Keratinocyte (primary cell): ENCODE measurements at regions not wholly inside any gene's neighbourhood (a gene's known extent, or its start where the extent isn't known, plus 50 kb on each side); places are given as distances from the start of the nearest gene placed in this dataset.

Experiments used
- DNase-seq: peaks from one replicate; pipeline ENCODE4 v3.0.0-alpha.2; 2011; ENCODE audit warnings: low read depth, missing footprints, low spot score
- FAIRE-seq: peaks from 2 replicates; lab custom pipeline; 2011; peaks lifted over from hg19 to GRCh38; lab: Jason Lieb, UNC
- H2AFZ ChIP-seq: 2 replicates; pipeline ENCODE4 v1.6.0; 2012; ENCODE audit warnings: low read length, control low read depth, inconsistent platforms; ENCODE audit not compliant: control insufficient read depth
- H3K27ac ChIP-seq: 2 replicates; pipeline ENCODE4 v1.5.1; 2011; ENCODE audit warnings: low read length; ENCODE audit not compliant: control insufficient read depth, insufficient read depth
- H3K27me3 ChIP-seq: 3 replicates; pipeline ENCODE4 v1.6.0; 2011; ENCODE audit warnings: low read length; ENCODE audit not compliant: control insufficient read depth, insufficient read depth; ENCODE audit errors: extremely low read depth
- H3K36me3 ChIP-seq, 2 experiments: 2 replicates in 1 of 2; 3 replicates in 1 of 2; pipeline ENCODE4 v1.5.1; 2011; ENCODE audit warnings: low read length in 2 of 2, mild to moderate bottlenecking in 1 of 2; ENCODE audit not compliant: control insufficient read depth in 2 of 2, insufficient read depth in 2 of 2; ENCODE audit errors: extremely low read depth in 1 of 2
- H3K4me1 ChIP-seq: 3 replicates; pipeline ENCODE4 v1.5.1; 2011; ENCODE audit warnings: low read length; ENCODE audit not compliant: control insufficient read depth, insufficient read depth; ENCODE audit errors: extremely low read depth
- H3K4me2 ChIP-seq: 3 replicates; pipeline ENCODE4 v1.6.0; 2011; ENCODE audit warnings: low read depth, low read length; ENCODE audit not compliant: control insufficient read depth, insufficient read depth; ENCODE audit errors: extremely low read depth
- H3K4me3 ChIP-seq, 3 experiments: fragments of 200-600 bp in 1 of 3; sonication (generic) in 1 of 3; 2 replicates in 2 of 3; 3 replicates in 1 of 3; pipeline ENCODE4 v1.5.1; 2011 to 2016; ENCODE audit warnings: low read length in 3 of 3, mild to moderate bottlenecking in 3 of 3, control low read depth in 2 of 3, inconsistent platforms in 1 of 3, low read depth in 1 of 3, mixed read lengths in 1 of 3, mixed run types in 1 of 3, moderate library complexity in 1 of 3; ENCODE audit not compliant: control insufficient read depth in 2 of 3, insufficient read depth in 2 of 3; ENCODE audit errors: extremely low read depth in 1 of 3
- H3K79me2 ChIP-seq: 2 replicates; pipeline ENCODE4 v1.6.0; 2012; ENCODE audit warnings: low read length; ENCODE audit not compliant: control insufficient read depth, insufficient read depth
- H3K9ac ChIP-seq: 3 replicates; pipeline ENCODE4 v1.6.0; 2011; ENCODE audit warnings: low read length; ENCODE audit not compliant: control insufficient read depth, insufficient read depth; ENCODE audit errors: extremely low read depth
- H3K9me1 ChIP-seq: 3 replicates; pipeline ENCODE4 v1.6.0; 2011; ENCODE audit warnings: low read length; ENCODE audit not compliant: control insufficient read depth, insufficient read depth; ENCODE audit errors: extremely low read depth
- H3K9me3 ChIP-seq: 2 replicates; pipeline ENCODE4 v1.5.1; 2012; ENCODE audit warnings: low read depth, low read length; ENCODE audit not compliant: control insufficient read depth
- H4K20me1 ChIP-seq: 3 replicates; pipeline ENCODE4 v1.6.0; 2011; ENCODE audit warnings: low read length; ENCODE audit not compliant: control insufficient read depth, insufficient read depth; ENCODE audit errors: extremely low read depth
- EZH2 ChIP-seq: IDR thresholded peaks from one replicate; pipeline ENCODE4 v1.6.1; 2012; ENCODE audit warnings: inconsistent platforms, mild to moderate bottlenecking, low read length, moderate library complexity
- dilution Hi-C: fragments of 300-500 bp; cut with MboI; formaldehyde crosslinking; loops from one replicate; pipeline ENCODE4 v1.7.0; 2020; ENCODE audit warnings: low sequenced_read_pairs; ENCODE audit not compliant: extremely low pct_ligation_motif_present
- TF ChIP-seq, protein P1 (sequence below), 3 experiments: IDR thresholded peaks in 1 of 3; conservative IDR thresholded peaks in 1 of 3; optimal IDR thresholded peaks in 1 of 3; 2 replicates in 2 of 3; 3 replicates in 1 of 3; pipeline versions ENCODE3 to v1.5.1; 2011; ENCODE audit warnings: low read length in 3 of 3, mild to moderate bottlenecking in 3 of 3, moderate library complexity in 2 of 3, control low read depth in 1 of 3, inconsistent platforms in 1 of 3; ENCODE audit not compliant: insufficient read depth in 2 of 3; ENCODE audit errors: extremely low read depth in 1 of 3

DNA sequence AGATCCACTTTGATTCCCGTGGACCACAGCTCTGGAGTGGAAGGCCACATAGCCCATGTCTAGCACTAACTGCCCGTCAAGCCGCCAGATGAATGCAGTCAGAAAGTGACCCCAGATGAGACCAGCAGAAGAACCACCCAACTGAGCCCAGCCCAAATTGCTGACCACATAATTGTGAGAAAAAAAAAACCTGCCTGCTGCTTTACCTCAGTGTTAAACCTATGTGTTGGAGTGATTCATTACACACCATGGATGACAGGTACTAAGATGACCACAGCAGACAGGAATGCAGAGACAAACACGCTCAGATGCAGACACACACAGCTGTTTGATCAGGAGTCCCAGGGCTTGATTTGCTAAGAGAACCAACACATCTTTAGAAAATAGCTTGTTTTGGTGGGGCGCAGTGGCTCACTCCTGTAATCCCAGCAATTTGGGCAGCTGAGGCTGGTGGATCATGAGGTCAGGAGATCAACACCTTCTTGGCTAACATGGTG is 168.1 kb upstream of the PPP2R2D start:
- no peak overlapping the region for H3K4me3 ChIP-seq
- no peak for TF ChIP-seq EZH2
- TF ChIP-seq, protein P1, sequence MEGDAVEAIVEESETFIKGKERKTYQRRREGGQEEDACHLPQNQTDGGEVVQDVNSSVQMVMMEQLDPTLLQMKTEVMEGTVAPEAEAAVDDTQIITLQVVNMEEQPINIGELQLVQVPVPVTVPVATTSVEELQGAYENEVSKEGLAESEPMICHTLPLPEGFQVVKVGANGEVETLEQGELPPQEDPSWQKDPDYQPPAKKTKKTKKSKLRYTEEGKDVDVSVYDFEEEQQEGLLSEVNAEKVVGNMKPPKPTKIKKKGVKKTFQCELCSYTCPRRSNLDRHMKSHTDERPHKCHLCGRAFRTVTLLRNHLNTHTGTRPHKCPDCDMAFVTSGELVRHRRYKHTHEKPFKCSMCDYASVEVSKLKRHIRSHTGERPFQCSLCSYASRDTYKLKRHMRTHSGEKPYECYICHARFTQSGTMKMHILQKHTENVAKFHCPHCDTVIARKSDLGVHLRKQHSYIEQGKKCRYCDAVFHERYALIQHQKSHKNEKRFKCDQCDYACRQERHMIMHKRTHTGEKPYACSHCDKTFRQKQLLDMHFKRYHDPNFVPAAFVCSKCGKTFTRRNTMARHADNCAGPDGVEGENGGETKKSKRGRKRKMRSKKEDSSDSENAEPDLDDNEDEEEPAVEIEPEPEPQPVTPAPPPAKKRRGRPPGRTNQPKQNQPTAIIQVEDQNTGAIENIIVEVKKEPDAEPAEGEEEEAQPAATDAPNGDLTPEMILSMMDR (optimal IDR thresholded peaks at IDR 0.05 in 1 of 3, IDR thresholded peaks at IDR 0.05 in 1 of 3, conservative IDR thresholded peaks at IDR 0.05 in 1 of 3; ENCODE audit: extremely low read depth in 1 of 3, insufficient read depth in 2 of 3, low read length in 3 of 3) = no peak
- H3K27me3 ChIP-seq = no peaks in the 10 kb centered on the region
- no peak overlapping the region for H3K9ac ChIP-seq
- H3K4me2 ChIP-seq = no peak overlapping the region
- no peak overlapping the region for H2AFZ ChIP-seq
- no peak for FAIRE-seq
- no peaks in the 10 kb centered on the region for H4K20me1 ChIP-seq
- no peaks in the 10 kb centered on the region for H3K4me1 ChIP-seq
- H3K79me2 ChIP-seq = no peaks in the 10 kb centered on the region
- no peak for DNase-seq
- dilution Hi-C loops = no loop called here
- no peaks in the 10 kb centered on the region for H3K9me1 ChIP-seq
- no peaks in the 10 kb centered on the region for H3K36me3 ChIP-seq
- H3K27ac ChIP-seq = no peak overlapping the region
- peaks cover 13% of the 10 kb centered on the region for H3K9me3 ChIP-seq

DNA sequence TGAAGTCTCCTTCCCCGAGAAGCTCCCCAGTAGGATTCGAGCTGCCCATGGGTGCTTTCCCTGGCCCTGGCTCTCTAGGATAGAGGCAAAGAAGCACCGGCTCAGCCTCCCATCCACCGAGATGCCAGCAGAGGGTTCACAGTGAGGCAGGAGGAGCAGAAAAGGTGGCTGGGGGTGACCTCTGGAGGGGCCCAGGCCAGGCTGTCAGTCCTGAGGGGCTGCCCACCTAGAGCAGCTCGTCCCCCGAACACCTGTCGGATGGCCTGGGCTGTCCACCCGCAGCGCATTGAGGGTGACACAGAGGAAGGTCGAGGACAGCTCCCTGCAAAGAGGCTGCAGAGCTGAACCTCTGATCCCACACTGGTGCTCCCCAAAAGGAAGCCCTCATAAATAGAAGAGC is 167.2 kb upstream of the PPP2R2D start:
- dilution Hi-C loops = no loop called here
- Histone ChIP-seq H3K9ac (no peak overlapping the region), H3K36me3 (no peaks in the 10 kb centered on the region), H3K9me3 (peaks cover 13% of the 10 kb centered on the region), H3K4me2 (no peak overlapping the region), H3K4me1 (no peaks in the 10 kb centered on the region), H3K27ac (no peak overlapping the region), H3K9me1 (no peaks in the 10 kb centered on the region), H3K27me3 (no peaks in the 10 kb centered on the region), H4K20me1 (no peaks in the 10 kb centered on the region), H3K4me3 (no peak overlapping the region), H2AFZ (no peak overlapping the region), H3K79me2 (no peaks in the 10 kb centered on the region)
- FAIRE-seq (no peak), DNase-seq (no peak)
- TF ChIP-seq, protein P1 (optimal IDR thresholded peaks at IDR 0.05 in 1 of 3, IDR thresholded peaks at IDR 0.05 in 1 of 3, conservative IDR thresholded peaks at IDR 0.05 in 1 of 3; ENCODE audit: extremely low read depth in 1 of 3, insufficient read depth in 2 of 3, low read length in 3 of 3) = no peak
- no peak for TF ChIP-seq EZH2
